ENCODE measurements at regions not wholly inside any gene's neighbourhood (a gene's known extent, or its start where the extent isn't known, plus 50 kb on each side); places are given as distances from the start of the nearest gene placed in this dataset.

DNA sequence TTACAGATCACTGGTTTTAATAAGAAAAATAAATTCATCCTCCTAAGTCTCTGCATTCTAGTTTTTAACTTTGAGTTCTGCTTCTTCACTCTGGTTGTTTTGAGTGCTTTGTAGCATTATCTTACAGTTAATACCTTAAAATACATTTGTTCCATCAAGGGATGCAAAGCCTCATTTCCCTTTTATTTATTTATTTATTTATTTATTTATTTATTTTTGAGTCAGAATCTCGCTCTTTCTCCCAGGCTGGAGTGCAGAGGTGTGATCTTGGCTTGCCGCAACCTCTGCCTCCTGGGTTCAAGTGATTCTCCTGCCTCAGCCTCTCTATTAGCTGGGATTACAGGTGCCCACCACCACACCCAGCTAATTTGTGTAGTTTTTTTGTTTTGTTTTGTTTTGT lies 147.8 kb downstream of the ZNF326 start:
- no peak for TF ChIP-seq POLR2A (IDR thresholded peaks at IDR 0.05)
- TF ChIP-seq, protein P1, sequence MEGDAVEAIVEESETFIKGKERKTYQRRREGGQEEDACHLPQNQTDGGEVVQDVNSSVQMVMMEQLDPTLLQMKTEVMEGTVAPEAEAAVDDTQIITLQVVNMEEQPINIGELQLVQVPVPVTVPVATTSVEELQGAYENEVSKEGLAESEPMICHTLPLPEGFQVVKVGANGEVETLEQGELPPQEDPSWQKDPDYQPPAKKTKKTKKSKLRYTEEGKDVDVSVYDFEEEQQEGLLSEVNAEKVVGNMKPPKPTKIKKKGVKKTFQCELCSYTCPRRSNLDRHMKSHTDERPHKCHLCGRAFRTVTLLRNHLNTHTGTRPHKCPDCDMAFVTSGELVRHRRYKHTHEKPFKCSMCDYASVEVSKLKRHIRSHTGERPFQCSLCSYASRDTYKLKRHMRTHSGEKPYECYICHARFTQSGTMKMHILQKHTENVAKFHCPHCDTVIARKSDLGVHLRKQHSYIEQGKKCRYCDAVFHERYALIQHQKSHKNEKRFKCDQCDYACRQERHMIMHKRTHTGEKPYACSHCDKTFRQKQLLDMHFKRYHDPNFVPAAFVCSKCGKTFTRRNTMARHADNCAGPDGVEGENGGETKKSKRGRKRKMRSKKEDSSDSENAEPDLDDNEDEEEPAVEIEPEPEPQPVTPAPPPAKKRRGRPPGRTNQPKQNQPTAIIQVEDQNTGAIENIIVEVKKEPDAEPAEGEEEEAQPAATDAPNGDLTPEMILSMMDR (IDR thresholded peaks at IDR 0.05), result no peak
